ENCODE measurements at regions not wholly inside any gene's neighbourhood (a gene's known extent, or its start where the extent isn't known, plus 50 kb on each side); places are given as distances from the start of the nearest gene placed in this dataset.

DNA sequence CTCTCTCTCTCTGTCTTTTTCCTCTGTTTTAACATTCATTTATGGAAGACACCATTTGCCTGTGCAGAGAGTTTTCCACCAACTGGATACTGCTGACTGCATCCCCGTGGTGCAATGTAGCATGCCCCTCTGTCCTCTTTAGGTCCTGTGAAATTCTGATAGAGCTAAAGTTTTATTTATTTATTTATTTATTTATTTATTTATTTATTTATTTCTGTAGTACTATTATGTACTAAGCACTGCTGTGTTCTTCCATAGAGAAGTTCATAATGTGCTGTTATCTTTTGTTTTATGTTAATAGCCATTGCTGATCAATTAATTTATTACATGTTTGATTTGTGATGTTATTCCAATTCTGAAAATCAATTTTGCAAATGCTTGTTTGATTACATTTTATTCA lies 749.9 kb downstream of the ZBBX start:
- POLR2A ChIA-PET: no interaction called here
- no peak for DNase-seq (ENCODE audit: low spot score)
- Histone ChIP-seq H3K9me3 (ENCODE audit: low read length) (no peaks in the 10 kb centered on the region), H3K79me2 (ENCODE audit: insufficient read depth, low read length) (no peaks in the 10 kb centered on the region), H3K9ac (ENCODE audit: insufficient read depth, low read depth, low read length) (no peak overlapping the region), H2AFZ (ENCODE audit: low read length) (no peak overlapping the region), H3K27ac (ENCODE audit: extremely low read length, insufficient read depth, low read length) (no peak overlapping the region), H4K20me1 (ENCODE audit: insufficient read depth, low read length) (no peaks in the 10 kb centered on the region), H3K4me2 (ENCODE audit: low read depth, low read length) (no peak overlapping the region), H3K27me3 (ENCODE audit: control insufficient read depth in 1 of 2, insufficient read depth in 2 of 2, low read length in 2 of 2) (no peaks in the 10 kb centered on the region), H3K36me3 (replicated peaks in 1 of 2; ENCODE audit: control insufficient read depth in 1 of 2, insufficient read depth in 2 of 2, low read length in 2 of 2) (no peaks in the 10 kb centered on the region), H3K4me1 (ENCODE audit: insufficient read depth, low read length) (no peaks in the 10 kb centered on the region), H3K4me3 (replicated peaks in 1 of 3; ENCODE audit: insufficient read depth in 1 of 3, low read depth in 2 of 3, low read length in 3 of 3) (no peak overlapping the region)
- FAIRE-seq: no peak
- no peak for ATAC-seq
- TF ChIP-seq CENPT (CRISPR knock-in tag; IDR thresholded peaks at IDR 0.05; ENCODE audit: low read depth) (no peak), SRY (CRISPR knock-in tag; IDR thresholded peaks at IDR 0.05) (no peak), FOXP1 (IDR thresholded peaks at IDR 0.05) (no peak), FOXP1 (CRISPR knock-in tag; IDR thresholded peaks at IDR 0.05) (no peak), TGIF2 (CRISPR knock-in tag; IDR thresholded peaks at IDR 0.05) (no peak), PHF8 (CRISPR knock-in tag; IDR thresholded peaks at IDR 0.05) (no peak), EED (CRISPR knock-in tag; IDR thresholded peaks at IDR 0.05) (no peak), ZNF446 (CRISPR knock-in tag; IDR thresholded peaks at IDR 0.05) (no peak), ZNF121 (CRISPR knock-in tag; IDR thresholded peaks at IDR 0.05) (no peak), ZFY (CRISPR knock-in tag; IDR thresholded peaks at IDR 0.05) (no peak), ZZZ3 (CRISPR knock-in tag; IDR thresholded peaks at IDR 0.05; ENCODE audit: borderline replicate concordance) (no peak), ZNF143 (CRISPR knock-in tag; IDR thresholded peaks at IDR 0.05) (no peak), ZNF350 (CRISPR knock-in tag; IDR thresholded peaks at IDR 0.05; ENCODE audit: borderline replicate concordance, low read depth) (no peak), GATAD1 (CRISPR knock-in tag; IDR thresholded peaks at IDR 0.05) (no peak), MED8 (CRISPR knock-in tag; IDR thresholded peaks at IDR 0.05; ENCODE audit: insufficient replicate concordance) (no peak), POLR2A (IDR thresholded peaks at IDR 0.05; ENCODE audit: insufficient read depth in 1 of 2, low read depth in 2 of 2, low read length in 2 of 2) (no peak), JUN (CRISPR knock-in tag; IDR thresholded peaks at IDR 0.05) (no peak)
- TF ChIP-seq, protein P1, sequence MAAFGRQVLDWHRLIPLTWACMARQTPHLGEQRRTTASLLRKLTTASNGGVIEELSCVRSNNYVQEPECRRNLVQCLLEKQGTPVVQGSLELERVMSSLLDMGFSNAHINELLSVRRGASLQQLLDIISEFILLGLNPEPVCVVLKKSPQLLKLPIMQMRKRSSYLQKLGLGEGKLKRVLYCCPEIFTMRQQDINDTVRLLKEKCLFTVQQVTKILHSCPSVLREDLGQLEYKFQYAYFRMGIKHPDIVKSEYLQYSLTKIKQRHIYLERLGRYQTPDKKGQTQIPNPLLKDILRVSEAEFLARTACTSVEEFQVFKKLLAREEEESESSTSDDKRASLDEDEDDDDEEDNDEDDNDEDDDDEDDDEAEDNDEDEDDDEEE (CRISPR knock-in tag; IDR thresholded peaks at IDR 0.05): no peak
- TF ChIP-seq, protein P2, sequence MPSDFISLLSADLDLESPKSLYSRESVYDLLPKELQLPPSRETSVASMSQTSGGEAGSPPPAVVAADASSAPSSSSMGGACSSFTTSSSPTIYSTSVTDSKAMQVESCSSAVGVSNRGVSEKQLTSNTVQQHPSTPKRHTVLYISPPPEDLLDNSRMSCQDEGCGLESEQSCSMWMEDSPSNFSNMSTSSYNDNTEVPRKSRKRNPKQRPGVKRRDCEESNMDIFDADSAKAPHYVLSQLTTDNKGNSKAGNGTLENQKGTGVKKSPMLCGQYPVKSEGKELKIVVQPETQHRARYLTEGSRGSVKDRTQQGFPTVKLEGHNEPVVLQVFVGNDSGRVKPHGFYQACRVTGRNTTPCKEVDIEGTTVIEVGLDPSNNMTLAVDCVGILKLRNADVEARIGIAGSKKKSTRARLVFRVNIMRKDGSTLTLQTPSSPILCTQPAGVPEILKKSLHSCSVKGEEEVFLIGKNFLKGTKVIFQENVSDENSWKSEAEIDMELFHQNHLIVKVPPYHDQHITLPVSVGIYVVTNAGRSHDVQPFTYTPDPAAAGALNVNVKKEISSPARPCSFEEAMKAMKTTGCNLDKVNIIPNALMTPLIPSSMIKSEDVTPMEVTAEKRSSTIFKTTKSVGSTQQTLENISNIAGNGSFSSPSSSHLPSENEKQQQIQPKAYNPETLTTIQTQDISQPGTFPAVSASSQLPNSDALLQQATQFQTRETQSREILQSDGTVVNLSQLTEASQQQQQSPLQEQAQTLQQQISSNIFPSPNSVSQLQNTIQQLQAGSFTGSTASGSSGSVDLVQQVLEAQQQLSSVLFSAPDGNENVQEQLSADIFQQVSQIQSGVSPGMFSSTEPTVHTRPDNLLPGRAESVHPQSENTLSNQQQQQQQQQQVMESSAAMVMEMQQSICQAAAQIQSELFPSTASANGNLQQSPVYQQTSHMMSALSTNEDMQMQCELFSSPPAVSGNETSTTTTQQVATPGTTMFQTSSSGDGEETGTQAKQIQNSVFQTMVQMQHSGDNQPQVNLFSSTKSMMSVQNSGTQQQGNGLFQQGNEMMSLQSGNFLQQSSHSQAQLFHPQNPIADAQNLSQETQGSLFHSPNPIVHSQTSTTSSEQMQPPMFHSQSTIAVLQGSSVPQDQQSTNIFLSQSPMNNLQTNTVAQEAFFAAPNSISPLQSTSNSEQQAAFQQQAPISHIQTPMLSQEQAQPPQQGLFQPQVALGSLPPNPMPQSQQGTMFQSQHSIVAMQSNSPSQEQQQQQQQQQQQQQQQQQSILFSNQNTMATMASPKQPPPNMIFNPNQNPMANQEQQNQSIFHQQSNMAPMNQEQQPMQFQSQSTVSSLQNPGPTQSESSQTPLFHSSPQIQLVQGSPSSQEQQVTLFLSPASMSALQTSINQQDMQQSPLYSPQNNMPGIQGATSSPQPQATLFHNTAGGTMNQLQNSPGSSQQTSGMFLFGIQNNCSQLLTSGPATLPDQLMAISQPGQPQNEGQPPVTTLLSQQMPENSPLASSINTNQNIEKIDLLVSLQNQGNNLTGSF (CRISPR knock-in tag; IDR thresholded peaks at IDR 0.05): no peak
- TF ChIP-seq, protein P3, sequence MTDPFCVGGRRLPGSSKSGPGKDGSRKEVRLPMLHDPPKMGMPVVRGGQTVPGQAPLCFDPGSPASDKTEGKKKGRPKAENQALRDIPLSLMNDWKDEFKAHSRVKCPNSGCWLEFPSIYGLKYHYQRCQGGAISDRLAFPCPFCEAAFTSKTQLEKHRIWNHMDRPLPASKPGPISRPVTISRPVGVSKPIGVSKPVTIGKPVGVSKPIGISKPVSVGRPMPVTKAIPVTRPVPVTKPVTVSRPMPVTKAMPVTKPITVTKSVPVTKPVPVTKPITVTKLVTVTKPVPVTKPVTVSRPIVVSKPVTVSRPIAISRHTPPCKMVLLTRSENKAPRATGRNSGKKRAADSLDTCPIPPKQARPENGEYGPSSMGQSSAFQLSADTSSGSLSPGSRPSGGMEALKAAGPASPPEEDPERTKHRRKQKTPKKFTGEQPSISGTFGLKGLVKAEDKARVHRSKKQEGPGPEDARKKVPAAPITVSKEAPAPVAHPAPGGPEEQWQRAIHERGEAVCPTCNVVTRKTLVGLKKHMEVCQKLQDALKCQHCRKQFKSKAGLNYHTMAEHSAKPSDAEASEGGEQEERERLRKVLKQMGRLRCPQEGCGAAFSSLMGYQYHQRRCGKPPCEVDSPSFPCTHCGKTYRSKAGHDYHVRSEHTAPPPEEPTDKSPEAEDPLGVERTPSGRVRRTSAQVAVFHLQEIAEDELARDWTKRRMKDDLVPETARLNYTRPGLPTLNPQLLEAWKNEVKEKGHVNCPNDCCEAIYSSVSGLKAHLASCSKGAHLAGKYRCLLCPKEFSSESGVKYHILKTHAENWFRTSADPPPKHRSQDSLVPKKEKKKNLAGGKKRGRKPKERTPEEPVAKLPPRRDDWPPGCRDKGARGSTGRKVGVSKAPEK (CRISPR knock-in tag; IDR thresholded peaks at IDR 0.05; ENCODE audit: borderline replicate concordance): no peak
- in situ Hi-C loops (cut with HindIII; ENCODE audit: extremely low pct_ligation_motif_present, low pct_unique_long_range_greater_than_20kb): no loop called here
- intact Hi-C loops (cut with micrococcal nuclease; ENCODE audit: unreplicated experiment): no loop called here
- no TSS peak for BruUV-seq (replicated peaks)
- CTCF ChIA-PET (ENCODE audit: low intra/inter-chr PET ratio, low total read pairs): no interaction called here
- WGBS (ENCODE audit: low lambda C conversion rate): 0% methylated on average over 1 of the region's 1 CpG

All from HepG2 (cell line).